GM19043 (cell line): ENCODE measurements at regions not wholly inside any gene's neighbourhood (a gene's known extent, or its start where the extent isn't known, plus 50 kb on each side); places are given as distances from the start of the nearest gene placed in this dataset.

Experiments used
- ATAC-seq: cut with Tn5 transposase; IDR thresholded peaks from one replicate; pipeline ENCODE4 v1.9.1; 2021; ENCODE audit warnings: low read depth; ENCODE audit not compliant: unreplicated experiment

DNA sequence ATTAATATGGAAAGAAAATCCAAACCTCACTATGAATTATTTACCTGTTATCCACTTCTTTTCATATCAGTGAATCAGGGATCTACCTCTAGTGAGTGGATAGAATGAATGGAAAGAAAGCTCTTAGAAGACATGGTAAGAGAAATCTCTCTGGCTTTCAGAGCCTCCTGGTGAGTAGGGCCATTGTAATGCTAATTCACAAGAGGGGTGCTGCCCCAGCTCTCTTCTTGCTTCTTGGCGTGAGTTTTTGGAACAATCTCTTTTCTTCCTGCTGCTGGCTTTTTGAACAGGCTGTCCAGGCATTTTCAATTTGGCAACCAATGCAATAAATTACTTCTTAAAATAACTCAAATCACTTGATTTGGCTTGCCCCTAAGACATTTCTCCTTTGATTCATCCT, 49.9 kb upstream of the KCNN2 start:
- no peak for ATAC-seq
